H9 (cell line): ENCODE measurements at regions not wholly inside any gene's neighbourhood (a gene's known extent, or its start where the extent isn't known, plus 50 kb on each side); places are given as distances from the start of the nearest gene placed in this dataset.

Experiments
- DNase-seq: peaks from one replicate; pipeline ENCODE4 v3.0.0-alpha.2; 2017
- H2AFZ ChIP-seq: one replicate; pipeline ENCODE4 v1.6.1; 2013; ENCODE audit warnings: mild to moderate bottlenecking, low read length, control low read depth, moderate library complexity
- H2AK5ac ChIP-seq: 2 replicates; pipeline ENCODE4 v1.6.1; 2013; ENCODE audit warnings: low read length, control low read depth, mixed read lengths; ENCODE audit not compliant: insufficient read length
- H2BK120ac ChIP-seq: one replicate; pipeline ENCODE4 v1.6.1; 2013; ENCODE audit warnings: low read depth, mild to moderate bottlenecking, low read length, control low read depth, inconsistent platforms; ENCODE audit not compliant: poor library complexity, severe bottlenecking
- H2BK12ac ChIP-seq: 2 replicates; pipeline ENCODE4 v1.6.1; 2013; ENCODE audit warnings: low read length, control low read depth, mixed read lengths, low read depth; ENCODE audit not compliant: insufficient read length
- H2BK15ac ChIP-seq: 2 replicates; pipeline ENCODE4 v1.6.1; 2013; ENCODE audit warnings: low read depth, low read length, control low read depth
- H2BK20ac ChIP-seq: one replicate; pipeline ENCODE4 v1.6.1; 2013; ENCODE audit warnings: low read depth, mild to moderate bottlenecking, low read length, control low read depth, inconsistent platforms; ENCODE audit not compliant: poor library complexity, severe bottlenecking
- H2BK5ac ChIP-seq: 2 replicates; pipeline ENCODE4 v1.6.1; 2013; ENCODE audit warnings: low read length, control low read depth, mixed read lengths; ENCODE audit not compliant: insufficient read length
- H3K14ac ChIP-seq: 2 replicates; pipeline ENCODE4 v1.6.1; 2013; ENCODE audit warnings: low read length, control low read depth; ENCODE audit not compliant: insufficient read depth
- H3K18ac ChIP-seq: 2 replicates; pipeline ENCODE4 v1.6.1; 2013; ENCODE audit warnings: low read depth, mild to moderate bottlenecking, mixed read lengths, low read length, control low read depth; ENCODE audit not compliant: insufficient read length
- H3K23ac ChIP-seq: 2 replicates; pipeline ENCODE4 v1.6.1; 2013; ENCODE audit warnings: low read length, control low read depth, mixed read lengths, low read depth; ENCODE audit not compliant: insufficient read length
- H3K23me2 ChIP-seq: 2 replicates; pipeline ENCODE4 v1.6.1; 2013; ENCODE audit warnings: low read depth, mild to moderate bottlenecking, mixed read lengths, low read length, control low read depth; ENCODE audit not compliant: insufficient read length, poor library complexity, severe bottlenecking
- H3K27ac ChIP-seq: 2 replicates; pipeline ENCODE4 v1.5.1; 2013; ENCODE audit warnings: low read length, control low read depth, mixed read lengths, low read depth; ENCODE audit not compliant: insufficient read length
- H3K27me3 ChIP-seq: 2 replicates; pipeline ENCODE4 v1.6.1; 2013; ENCODE audit warnings: low read length, control low read depth, inconsistent platforms; ENCODE audit not compliant: insufficient read depth
- H3K4ac ChIP-seq: 2 replicates; pipeline ENCODE4 v1.6.1; 2013; ENCODE audit warnings: low read depth, mild to moderate bottlenecking, control low read depth, inconsistent platforms, low read length, moderate library complexity
- H3K4me1 ChIP-seq: 2 replicates; pipeline ENCODE4 v1.6.1; 2013; ENCODE audit warnings: low read length, control low read depth, inconsistent platforms; ENCODE audit not compliant: insufficient read depth
- H3K4me2 ChIP-seq: 2 replicates; pipeline ENCODE4 v1.6.1; 2013; ENCODE audit warnings: low read length, control low read depth, mixed read lengths; ENCODE audit not compliant: insufficient read length, insufficient read depth
- H3K56ac ChIP-seq: 2 replicates; pipeline ENCODE4 v1.6.1; 2013; ENCODE audit warnings: low read depth, mild to moderate bottlenecking, mixed read lengths, low read length, control low read depth; ENCODE audit not compliant: insufficient read length
- H3K79me1 ChIP-seq: 2 replicates; pipeline ENCODE4 v1.6.1; 2013; ENCODE audit warnings: low read depth, mild to moderate bottlenecking, moderate library complexity, low read length, control low read depth, inconsistent platforms; ENCODE audit not compliant: insufficient read depth, poor library complexity, severe bottlenecking
- H3K79me2 ChIP-seq: 2 replicates; pipeline ENCODE4 v1.6.1; 2013; ENCODE audit warnings: low read length, control low read depth, inconsistent platforms; ENCODE audit not compliant: insufficient read depth
- H3K9ac ChIP-seq: 2 replicates; pipeline ENCODE4 v1.6.1; 2013; ENCODE audit warnings: low read length, control low read depth, mixed read lengths; ENCODE audit not compliant: insufficient read length; ENCODE audit errors: extremely low read depth
- H3K9me3 ChIP-seq: one replicate; pipeline ENCODE4 v1.6.1; 2013; ENCODE audit warnings: low read depth, low read length, inconsistent platforms; ENCODE audit not compliant: control insufficient read depth
- H3T11ph ChIP-seq: one replicate; pipeline ENCODE4 v1.6.1; 2013; ENCODE audit warnings: mild to moderate bottlenecking, low read length, control low read depth, inconsistent platforms
- H4K20me1 ChIP-seq: one replicate; pipeline ENCODE4 v1.6.1; 2013; ENCODE audit not compliant: control insufficient read depth, insufficient read length, insufficient read depth
- H4K5ac ChIP-seq: 2 replicates; pipeline ENCODE4 v1.6.1; 2013; ENCODE audit warnings: low read depth, mild to moderate bottlenecking, mixed read lengths, low read length, control low read depth; ENCODE audit not compliant: insufficient read length
- H4K8ac ChIP-seq: replicated peaks from 2 replicates; pipeline ENCODE4 v1.6.1; 2013; ENCODE audit warnings: low read length, control low read depth, mixed read lengths, low read depth; ENCODE audit not compliant: insufficient read length
- H4K91ac ChIP-seq: 2 replicates; pipeline ENCODE4 v1.6.1; 2013; ENCODE audit warnings: low read depth, mild to moderate bottlenecking, moderate library complexity, mixed read lengths, low read length, control low read depth; ENCODE audit not compliant: insufficient read length
- H3K27ac Mint-ChIP-seq, 3 experiments: 2 replicates in 2 of 3; 3 replicates in 1 of 3; pipeline ENCODE4 v1.8.0; 2020 to 2021; ENCODE audit warnings: mixed read lengths in 3 of 3, mild to moderate bottlenecking in 1 of 3, moderate library complexity in 1 of 3
- H3K27me3 Mint-ChIP-seq: 2 replicates; pipeline ENCODE4 v1.8.0; 2021; ENCODE audit warnings: low read depth, mild to moderate bottlenecking, moderate library complexity, mixed read lengths
- H3K36me3 Mint-ChIP-seq, 3 experiments: 2 replicates in 2 of 3; 3 replicates in 1 of 3; pipeline ENCODE4 v1.8.0; 2020 to 2021; ENCODE audit warnings: low read depth in 3 of 3, mixed read lengths in 3 of 3; ENCODE audit not compliant: insufficient read depth in 1 of 3
- H3K4me1 Mint-ChIP-seq, 2 experiments: 2 replicates each; pipeline ENCODE4 v1.8.0; 2020; ENCODE audit warnings: mixed read lengths in 2 of 2
- H3K4me3 Mint-ChIP-seq, 2 experiments: 2 replicates in 1 of 2; 3 replicates in 1 of 2; pipeline ENCODE4 v1.8.0; 2020 to 2021; ENCODE audit warnings: mild to moderate bottlenecking in 2 of 2, mixed read lengths in 2 of 2, moderate library complexity in 1 of 2
- H3K9me3 Mint-ChIP-seq, 2 experiments: 2 replicates in 1 of 2; 3 replicates in 1 of 2; pipeline ENCODE4 v1.8.0; 2020; ENCODE audit warnings: mild to moderate bottlenecking in 2 of 2, mixed read lengths in 2 of 2, moderate library complexity in 1 of 2
- WGBS: extraction: QIAGEN DNeasy Blood & Tissue Kit; methylation state at CpG from one replicate; pipeline ENCODE4 v1.1.7; 2013; ENCODE audit warnings: missing lambda C conversion rate, low lambda C conversion rate, mixed read lengths; ENCODE audit not compliant: insufficient read length; ENCODE audit errors: extremely low coverage; 5-methylcytosine and 5-hydroxymethylcytosine counted together
- TF ChIP-seq, protein P1 (sequence below): fragments of 200-600 bp; sonication (generic); conservative IDR thresholded peaks from 3 replicates; pipeline ENCODE4 v1.8.0; 2021; ENCODE audit warnings: antibody characterized with exemption, mild to moderate bottlenecking

DNA sequence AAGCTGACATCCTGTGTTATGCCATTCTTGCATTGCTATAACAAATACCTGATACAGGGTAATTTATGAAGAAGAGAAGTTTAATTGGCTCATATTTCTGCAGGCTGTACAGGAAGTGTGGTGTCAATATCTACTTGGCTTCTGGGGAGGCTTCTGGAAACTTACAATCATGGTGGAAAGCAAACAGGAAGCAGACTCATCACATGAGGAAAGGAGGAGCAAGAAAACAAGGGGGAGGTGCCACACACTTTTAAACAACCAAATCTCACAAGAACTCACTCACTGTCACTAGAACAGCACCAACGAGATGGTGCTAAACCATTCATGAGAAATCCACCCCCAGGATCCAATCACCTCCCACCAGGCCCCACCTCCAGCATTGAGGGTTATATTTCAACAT is 143.1 kb upstream of the GGTLC1 start:
- no peak overlapping the region for H3K4me2 ChIP-seq
- H3K23me2 ChIP-seq: no peaks in the 10 kb centered on the region
- no peak overlapping the region for H2BK120ac ChIP-seq
- TF ChIP-seq, protein P1, sequence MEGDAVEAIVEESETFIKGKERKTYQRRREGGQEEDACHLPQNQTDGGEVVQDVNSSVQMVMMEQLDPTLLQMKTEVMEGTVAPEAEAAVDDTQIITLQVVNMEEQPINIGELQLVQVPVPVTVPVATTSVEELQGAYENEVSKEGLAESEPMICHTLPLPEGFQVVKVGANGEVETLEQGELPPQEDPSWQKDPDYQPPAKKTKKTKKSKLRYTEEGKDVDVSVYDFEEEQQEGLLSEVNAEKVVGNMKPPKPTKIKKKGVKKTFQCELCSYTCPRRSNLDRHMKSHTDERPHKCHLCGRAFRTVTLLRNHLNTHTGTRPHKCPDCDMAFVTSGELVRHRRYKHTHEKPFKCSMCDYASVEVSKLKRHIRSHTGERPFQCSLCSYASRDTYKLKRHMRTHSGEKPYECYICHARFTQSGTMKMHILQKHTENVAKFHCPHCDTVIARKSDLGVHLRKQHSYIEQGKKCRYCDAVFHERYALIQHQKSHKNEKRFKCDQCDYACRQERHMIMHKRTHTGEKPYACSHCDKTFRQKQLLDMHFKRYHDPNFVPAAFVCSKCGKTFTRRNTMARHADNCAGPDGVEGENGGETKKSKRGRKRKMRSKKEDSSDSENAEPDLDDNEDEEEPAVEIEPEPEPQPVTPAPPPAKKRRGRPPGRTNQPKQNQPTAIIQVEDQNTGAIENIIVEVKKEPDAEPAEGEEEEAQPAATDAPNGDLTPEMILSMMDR: no peak
- no CpG with 5 or more reads among the region's 1 CpG for WGBS
- H3K4me1 ChIP-seq: peaks cover 3% of the 10 kb centered on the region; the same call in 1 of the 2 replicates
- no peak overlapping the region for H4K5ac ChIP-seq
- H2BK5ac ChIP-seq: no peak overlapping the region
- no peaks in the 10 kb centered on the region for H3K79me2 ChIP-seq
- no peaks in the 10 kb centered on the region for H3K27me3 ChIP-seq
- no peak overlapping the region for H3K23ac ChIP-seq
- H3K18ac ChIP-seq: no peak overlapping the region
- no peak for DNase-seq
- H4K91ac ChIP-seq: no peak overlapping the region
- Mint-ChIP-seq H3K27ac (no peak overlapping the region), H3K27me3 (peaks cover 1% of the 10 kb centered on the region; the same call in 1 of the 2 replicates), H3K9me3 (peaks cover 0 to 3% of the 10 kb centered on the region in 2 experiments; a peak in 2 of 5 replicates), H3K36me3 (no peaks in the 10 kb centered on the region), H3K4me3 (no peak overlapping the region), H3K4me1 (peaks cover 33 to 36% of the 10 kb centered on the region in 2 experiments)
- no peaks in the 10 kb centered on the region for H3K9me3 ChIP-seq
- no peak overlapping the region for H3K4ac ChIP-seq
- no peak overlapping the region for H2AK5ac ChIP-seq
- no peak overlapping the region for H2BK20ac ChIP-seq
- no peak overlapping the region for H3K27ac ChIP-seq
- H3K56ac ChIP-seq: no peak overlapping the region
- no peak overlapping the region for H3T11ph ChIP-seq
- H3K9ac ChIP-seq: no peak overlapping the region
- no peaks in the 10 kb centered on the region for H4K20me1 ChIP-seq
- no peak overlapping the region for H3K14ac ChIP-seq
- no peak overlapping the region for H4K8ac ChIP-seq
- H2BK12ac ChIP-seq: no peak overlapping the region
- no peaks in the 10 kb centered on the region for H3K79me1 ChIP-seq
- no peak overlapping the region for H2AFZ ChIP-seq
- H2BK15ac ChIP-seq: no peak overlapping the region
